Activated CD8-positive, alpha-beta memory T cell treated with anti-CD3 and anti-CD28 coated beads, Interleukin-2, amount 50 U/mL, for 1 hour (primary cell): ENCODE measurements at regions not wholly inside any gene's neighbourhood (a gene's known extent, or its start where the extent isn't known, plus 50 kb on each side); places are given as distances from the start of the nearest gene placed in this dataset.
A peak's percentile ranks its signal among the peaks of the same experiment; 100 is the strongest.
"Not testable (repeated sequence)": the region's sequence is repeated elsewhere in the genome, so short reads cannot be mapped to it uniquely, and the experiment has no call there.

Source experiments
- DNase-seq: peaks from one replicate; pipeline ENCODE4 v3.0.0-alpha.2; 2020; ENCODE audit errors: extremely low read depth

- no peak for DNase-seq
Observed at GRCh38 chr15:92822216-92823144, 77.6 kb upstream of the CHD2 start.

DNA sequence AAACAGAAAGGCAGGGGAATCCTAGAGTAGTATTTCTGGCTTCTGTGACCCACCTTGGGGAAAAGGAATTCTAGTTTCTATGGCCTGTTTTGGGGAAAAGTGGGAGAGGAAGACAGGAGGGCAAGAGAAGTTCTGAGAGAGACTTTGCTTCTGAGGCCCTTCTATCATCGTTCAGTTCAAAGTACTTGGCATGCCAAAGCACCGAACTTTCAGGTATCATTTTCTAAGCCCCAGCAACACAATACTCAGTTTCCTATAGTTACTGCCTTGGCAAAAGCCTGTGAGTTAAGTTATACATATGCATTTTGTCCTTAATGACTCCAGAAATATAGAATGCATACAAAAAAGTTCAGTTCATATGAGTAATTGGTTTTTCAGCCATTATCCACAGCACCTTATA, 74.1 kb upstream of the CHD2 start:
- no peak for DNase-seq

- DNase-seq, result not testable (repeated sequence)
Observed at GRCh38 chr15:92827991-92828390, 72.1 kb upstream of the CHD2 start.

DNA sequence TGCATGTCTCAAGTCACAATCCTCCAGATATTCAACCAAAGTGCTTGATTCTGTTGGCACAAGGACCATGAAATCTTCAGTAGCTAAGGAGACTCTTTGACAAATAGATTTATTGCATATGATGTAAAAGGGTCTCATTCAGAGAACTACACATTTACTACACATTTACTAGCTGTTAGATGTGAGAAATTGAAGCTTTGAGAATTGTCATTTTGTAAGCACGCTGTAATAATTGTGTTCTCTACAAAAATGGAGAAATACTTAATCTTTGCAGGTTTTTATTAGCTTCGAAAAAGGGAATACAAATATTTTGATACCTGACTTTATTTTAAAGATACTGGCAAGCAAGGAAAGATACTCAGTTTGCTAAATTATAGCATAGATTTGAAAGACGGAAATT, 70.2 kb upstream of the CHD2 start:
- no peak for DNase-seq

GRCh38 chr15:92831336-92831654, 68.8 kb upstream of the CHD2 start:
- no peak for DNase-seq

DNA sequence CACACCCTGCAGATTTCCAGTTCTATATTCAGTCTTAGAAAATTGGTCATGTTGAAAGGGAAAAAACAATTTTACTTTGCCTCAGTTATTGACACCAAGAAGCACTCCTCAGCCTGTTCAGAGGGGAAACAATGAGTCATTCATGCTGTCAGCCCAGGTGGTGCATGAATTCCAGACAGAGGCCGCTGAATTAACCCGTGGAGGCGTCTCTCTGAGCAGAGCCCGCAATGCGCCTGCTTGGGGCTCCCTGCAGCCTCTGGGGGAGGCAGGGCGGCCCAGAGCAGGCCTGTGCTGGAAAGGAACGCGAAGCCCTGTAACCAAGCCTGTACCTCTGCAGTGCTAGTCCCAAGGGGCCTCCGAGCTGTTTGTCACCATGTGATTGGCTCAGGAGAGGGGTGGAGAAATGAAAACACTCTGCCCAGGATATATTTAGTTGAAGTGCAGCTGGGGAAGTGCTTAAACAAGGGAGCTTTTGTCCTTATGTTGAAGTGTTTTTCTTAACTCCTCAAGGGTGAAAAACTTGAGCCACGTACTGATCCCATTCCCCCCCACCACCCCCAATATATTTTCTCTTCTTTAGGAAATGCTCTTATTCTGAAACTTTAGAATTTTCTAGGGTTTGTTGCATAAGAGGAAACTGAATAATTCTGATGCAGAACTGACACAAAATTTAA, 68.3 kb upstream of the CHD2 start:
- DNase-seq, result peak; percentile 92

GRCh38 chr15:92833106-92833433, 67.1 kb upstream of the CHD2 start:
- DNase-seq, result no peak

GRCh38 chr15:92833493-92834271, 66.4 kb upstream of the CHD2 start:
- no peak for DNase-seq

GRCh38 chr15:92839696-92840095, 60.4 kb upstream of the CHD2 start:
- DNase-seq, result no peak

GRCh38 chr15:92840149-92840548, 60.0 kb upstream of the CHD2 start:
- DNase-seq, result no peak

DNA sequence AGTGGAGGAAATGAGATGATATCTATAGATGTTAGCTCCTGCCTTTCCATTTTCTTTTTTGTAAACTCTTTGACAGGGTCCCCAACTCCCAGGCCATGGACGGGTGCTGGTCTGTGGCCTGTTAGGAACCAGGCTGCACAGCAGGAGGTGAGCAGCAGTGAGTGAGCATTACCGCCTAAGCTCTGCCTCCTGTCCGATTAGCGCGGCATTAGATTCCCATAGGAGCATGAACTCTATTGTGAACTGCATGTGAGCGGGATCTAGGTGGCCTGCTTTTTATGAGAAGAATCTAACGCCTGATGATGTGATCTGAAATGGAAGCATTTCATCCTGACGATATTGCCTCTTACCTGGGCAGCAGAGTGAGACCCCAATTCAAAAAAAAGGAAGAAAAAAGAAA, 56.8 kb upstream of the CHD2 start:
- no peak for DNase-seq

- DNase-seq, result no peak
Observed at GRCh38 chr15:92843814-92844213, 56.3 kb upstream of the CHD2 start.

- no peak for DNase-seq
Observed at GRCh38 chr15:92845126-92845508, 55.0 kb upstream of the CHD2 start.

- DNase-seq, result no peak
Observed at GRCh38 chr15:92846741-92847140, 53.4 kb upstream of the CHD2 start.

- no peak for DNase-seq
Observed at GRCh38 chr15:92847841-92848240, 52.3 kb upstream of the CHD2 start.

DNA sequence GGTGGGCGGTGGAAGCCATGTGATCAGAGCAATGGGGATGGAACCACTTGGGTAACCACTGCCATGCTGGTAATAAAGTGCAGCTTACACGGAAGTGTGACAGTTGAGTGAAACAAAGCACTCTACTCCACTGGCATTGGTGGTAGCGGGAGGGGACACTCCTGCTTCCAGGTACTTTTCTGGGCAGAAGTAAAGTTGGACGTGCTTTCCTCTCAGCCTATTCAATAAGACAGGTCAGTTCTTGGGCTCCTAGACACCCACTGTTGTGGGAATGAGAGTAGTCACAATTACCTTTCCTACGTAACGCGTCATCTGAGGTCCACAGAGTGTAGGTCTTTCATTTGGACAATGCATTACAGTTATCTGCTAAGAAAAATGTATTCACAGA, 51.7 kb upstream of the CHD2 start:
- DNase-seq, result no peak

- peak; percentile 24 for DNase-seq
Observed at GRCh38 chr15:92848852-92849598, 51.1 kb upstream of the CHD2 start.

DNA sequence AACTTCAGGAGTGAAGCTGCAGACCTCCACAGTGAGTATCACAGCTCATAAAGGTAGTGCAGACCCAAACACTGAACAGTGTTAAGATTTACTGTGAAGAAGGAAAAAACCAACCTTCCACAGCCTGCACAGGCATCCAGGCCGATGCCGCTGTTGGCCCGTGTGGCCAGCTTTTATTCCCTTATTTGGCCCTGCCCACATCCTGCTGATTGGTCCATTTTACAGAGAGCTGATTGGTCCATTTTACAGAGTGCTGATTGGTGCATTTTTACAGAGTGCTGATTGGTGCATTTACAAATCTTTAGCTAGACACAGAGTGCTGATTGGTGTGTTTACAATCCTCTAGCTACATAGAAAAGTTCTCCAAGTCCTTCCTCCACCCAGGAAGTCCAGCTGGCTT, 49.9 kb upstream of the CHD2 start:
- DNase-seq, result not testable (repeated sequence)
